ENCODE measurements at regions not wholly inside any gene's neighbourhood (a gene's known extent, or its start where the extent isn't known, plus 50 kb on each side); places are given as distances from the start of the nearest gene placed in this dataset.
A peak's percentile ranks its signal among the peaks of the same experiment; 100 is the strongest.
"Not testable (repeated sequence)": the region's sequence is repeated elsewhere in the genome, so short reads cannot be mapped to it uniquely, and the experiment has no call there.

GRCh38 chr12:4193821-4194220 is 79.7 kb upstream of the CCND2 start:
- ATAC-seq (no peak), DNase-seq (ENCODE audit: low spot score) (no peak)

GRCh38 chr12:4191642-4192041 is 81.9 kb upstream of the CCND2 start:
- DNase-seq (ENCODE audit: low spot score): no peak

GRCh38 chr12:4191149-4191548 is 82.4 kb upstream of the CCND2 start:
- ATAC-seq (no peak), DNase-seq (ENCODE audit: low spot score) (no peak)

More at GRCh38 chr12:4191642-4192041, 81.9 kb upstream of the CCND2 start:
- ATAC-seq: no peak

GRCh38 chr12:4190366-4191063 is 83.0 kb upstream of the CCND2 start:
- ATAC-seq (no peak), DNase-seq (ENCODE audit: low spot score) (no peak)

- no peak for ATAC-seq
These were observed 83.8 kb upstream of the CCND2 start for GRCh38 chr12:4189721-4190120.

GRCh38 chr12:4187916-4188315 is 85.6 kb upstream of the CCND2 start:
- DNase-seq (ENCODE audit: low spot score) (no peak), ATAC-seq (no peak)

More at GRCh38 chr12:4189721-4190120, 83.8 kb upstream of the CCND2 start:
- DNase-seq (ENCODE audit: low spot score): no peak

- DNase-seq (ENCODE audit: low spot score); ATAC-seq: not testable (repeated sequence)
These were observed 86.2 kb upstream of the CCND2 start for GRCh38 chr12:4187315-4187714.

- ATAC-seq (no peak), DNase-seq (ENCODE audit: low spot score) (no peak)
These were observed 95.0 kb upstream of the CCND2 start for GRCh38 chr12:4178424-4179170.

- DNase-seq (ENCODE audit: low spot score) (no peak), ATAC-seq (no peak)
These were observed 96.3 kb upstream of the CCND2 start for GRCh38 chr12:4177262-4177661.

- ATAC-seq (no peak), DNase-seq (ENCODE audit: low spot score) (no peak)
These were observed 97.4 kb upstream of the CCND2 start for GRCh38 chr12:4176168-4176567.

- ATAC-seq (no peak), DNase-seq (ENCODE audit: low spot score) (no peak)
These were observed 99.1 kb upstream of the CCND2 start for GRCh38 chr12:4174417-4174816.

- DNase-seq (ENCODE audit: low spot score) (no peak), ATAC-seq (no peak)
These were observed 100.6 kb upstream of the CCND2 start for GRCh38 chr12:4172999-4173398.

- DNase-seq (ENCODE audit: low spot score) (no peak), ATAC-seq (no peak)
These were observed 101.8 kb upstream of the CCND2 start for GRCh38 chr12:4171742-4172141.

GRCh38 chr12:4169959-4170358 is 103.6 kb upstream of the CCND2 start:
- ATAC-seq: no peak

GRCh38 chr12:4169531-4169930 is 104.0 kb upstream of the CCND2 start:
- DNase-seq (ENCODE audit: low spot score) (no peak), ATAC-seq (no peak)

More at GRCh38 chr12:4169959-4170358, 103.6 kb upstream of the CCND2 start:
- DNase-seq (ENCODE audit: low spot score): no peak

- ATAC-seq (no peak), DNase-seq (ENCODE audit: low spot score) (no peak)
These were observed 105.5 kb upstream of the CCND2 start for GRCh38 chr12:4168036-4168435.

- DNase-seq (ENCODE audit: low spot score) (no peak), ATAC-seq (no peak)
These were observed 108.7 kb upstream of the CCND2 start for GRCh38 chr12:4164559-4165558.

GRCh38 chr12:4164188-4164558 is 109.4 kb upstream of the CCND2 start:
- DNase-seq (ENCODE audit: low spot score) (no peak), ATAC-seq (no peak)

- no peak for ATAC-seq
- no peak for DNase-seq (ENCODE audit: low spot score)
These were observed 111.8 kb upstream of the CCND2 start for GRCh38 chr12:4161718-4162117.

- ATAC-seq: no peak
- DNase-seq (ENCODE audit: low spot score): no peak
These were observed 113.1 kb upstream of the CCND2 start for GRCh38 chr12:4160314-4161040.

GRCh38 chr12:4159851-4160250 is 113.7 kb upstream of the CCND2 start:
- DNase-seq (ENCODE audit: low spot score) (no peak), ATAC-seq (peak; percentile 26)

Measured in left lobe of liver (tissue), 2 donors.